Heart right ventricle (tissue), 16 donors: ENCODE measurements at regions not wholly inside any gene's neighbourhood (a gene's known extent, or its start where the extent isn't known, plus 50 kb on each side); places are given as distances from the start of the nearest gene placed in this dataset.
A peak's percentile ranks its signal among the peaks of the same experiment; 100 is the strongest.

Source experiments
- ATAC-seq, 8 donors: fragments of 200-7000 bp; cut with Tn5 transposase; one replicate each; pipeline ENCODE4 v1.9.1; 2020; ENCODE audit warnings: mild to moderate bottlenecking in 8 of 8, moderate library complexity in 8 of 8, moderate number of reproducible peaks in 1 of 8
- DNase-seq, 2 donors: peaks; one replicate each; pipeline ENCODE4 v3.0.0-alpha.2; 2020
- H3K27ac ChIP-seq, 10 donors: fragments of 200-600 bp; sonication (generic) in 2 of 10; one replicate each; pipeline versions ENCODE4 v1.5.0 to v1.8.0; 2020 to 2022; ENCODE audit warnings: mild to moderate bottlenecking in 3 of 10
- H3K27me3 ChIP-seq, 7 donors: fragments of 200-600 bp; one replicate each; pipeline ENCODE4 v1.8.0; 2021 to 2022; ENCODE audit warnings: mild to moderate bottlenecking in 2 of 7
- H3K36me3 ChIP-seq, 9 donors: fragments of 200-600 bp; sonication (generic) in 1 of 9; one replicate each; pipeline versions ENCODE4 v1.5.0 to v1.8.0; 2020 to 2022; ENCODE audit warnings: mild to moderate bottlenecking in 2 of 9
- H3K4me1 ChIP-seq, 9 donors: fragments of 200-600 bp; sonication (generic) in 1 of 9; one replicate each; pipeline versions ENCODE4 v1.5.0 to v1.8.0; 2020 to 2022; ENCODE audit warnings: mild to moderate bottlenecking in 4 of 9
- H3K4me3 ChIP-seq, 10 donors: fragments of 200-600 bp; sonication (generic) in 2 of 10; one replicate each; pipeline versions ENCODE4 v1.5.0 to v1.8.0; 2020 to 2022; ENCODE audit warnings: mild to moderate bottlenecking in 7 of 10, moderate library complexity in 2 of 10
- H3K9me3 ChIP-seq, 11 donors: fragments of 200-600 bp in 10 of 11; sonication (generic) in 2 of 11; one replicate each; pipeline versions ENCODE4 v1.5.0 to v1.8.0; 2013 to 2022; ENCODE audit warnings: mild to moderate bottlenecking in 2 of 11, control low read depth in 1 of 11, moderate library complexity in 1 of 11
- CTCF ChIP-seq, 9 donors: fragments of 200-600 bp; sonication (generic) in 2 of 9; IDR thresholded peaks; one replicate each; pipeline versions ENCODE4 v1.5.0 to v1.8.0; 2021 to 2022; ENCODE audit warnings: antibody characterized with exemption in 9 of 9, mild to moderate bottlenecking in 5 of 9, moderate library complexity in 1 of 9
- WGBS, 2 donors: extraction: QIAGEN DNeasy Blood & Tissue Kit; methylation state at CpG; one replicate each; pipeline ENCODE4 v1.1.7; 2013; ENCODE audit warnings: inconsistent platforms in 1 of 2; 5-methylcytosine and 5-hydroxymethylcytosine counted together
- intact Hi-C, 10 donors: fragments of 100-400 bp; cut with DNase I; formaldehyde crosslinking; loops; one replicate each; pipeline versions ENCODE4 v1.11.1 to v1.14.2; 2022
- donor health status: Arrhythmogenic right ventricular cardiomyopathy.
- donor health status: ischemic (EF 13 %, LVEDD 7.1; RV severe dilation, severe dysfunction).
- donor health status: healthy with polysubstance abuse.
- donor health status: DM: no; HTN: yes; CAD: no.
- donor health status: DM: no; HTN: no; CAD: no.
- donor health status: ischemic (EF 25% LVEDD 6.9; RV normal size, moderate dysfunction).
- donor health status: ischemic (EF 25% LVEDD 5.7; RV mildly dilated, moderate dysfunction).
- donor health status: healthy.
- donor health status: DM: yes; HTN: yes; CAD: no.
- donor health status: Ischemic cardiomyopathy.
- donor health status: ischemic (EF 35%, LVEDD 5.7; RV mildly dilated, moderate dysfunction).
- donor health status: nonischemic (EF 11% LVEDD 7.7; RV severe dilation, severe dysfunction).
- donor health status: DM: yes; HTN: yes; CAD: no.
- donor health status: PGD.
- donor health status: ischemic (EF 29% LVEDD 5.4; RV normal size, mild dysfunction).
- donor health status: nonischemic (EF 23%, LVEDD 6.1; RV moderate dilation, normal function).

- no peaks in the 10 kb centered on the region for H3K36me3 ChIP-seq
- ATAC-seq (no peak), DNase-seq (no peak)
- no peak overlapping the region for H3K27ac ChIP-seq
- peaks cover 0 to 20% (median 3%) of the 10 kb centered on the region in 11 donors for H3K9me3 ChIP-seq
- intact Hi-C loops = no loop called here
- no peaks in the 10 kb centered on the region for H3K27me3 ChIP-seq
- peaks cover 0 to 5% (median 0%) of the 10 kb centered on the region in 9 donors for H3K4me1 ChIP-seq
- H3K4me3 ChIP-seq = no peak overlapping the region
- TF ChIP-seq CTCF (IDR thresholded peaks at IDR 0.05) = no peak
These were observed 185.9 kb downstream of the SMIM20 start for GRCh38 chr4:26099967-26100366.

GRCh38 chr4:26101011-26101410, 187.0 kb downstream of the SMIM20 start:
- DNase-seq = no peak
- intact Hi-C loops = no loop called here

GRCh38 chr4:26104056-26104685, 190.2 kb downstream of the SMIM20 start:
- Histone ChIP-seq H3K27ac (no peak overlapping the region), H3K36me3 (no peaks in the 10 kb centered on the region), H3K4me3 (no peak overlapping the region), H3K4me1 (peaks cover 0 to 28% (median 5%) of the 10 kb centered on the region in 9 donors), H3K9me3 (peaks cover 0 to 9% (median 0%) of the 10 kb centered on the region in 11 donors), H3K27me3 (no peaks in the 10 kb centered on the region)
- TF ChIP-seq CTCF (IDR thresholded peaks at IDR 0.05) = no peak
- 83 to 91% methylated on average over 3 of the region's 3 CpGs for WGBS, 2 donors
- intact Hi-C loops = no loop called here
- DNase-seq = no peak
- no peak for ATAC-seq

More at GRCh38 chr4:26101011-26101410, 187.0 kb downstream of the SMIM20 start:
- Histone ChIP-seq H3K36me3 (no peaks in the 10 kb centered on the region), H3K4me3 (no peak overlapping the region), H3K9me3 (peaks cover 0 to 20% (median 3%) of the 10 kb centered on the region in 11 donors), H3K4me1 (peaks cover 0 to 15% (median 1%) of the 10 kb centered on the region in 9 donors), H3K27me3 (no peaks in the 10 kb centered on the region), H3K27ac (no peak overlapping the region)
- no peak for TF ChIP-seq CTCF (IDR thresholded peaks at IDR 0.05)
- no peak for ATAC-seq
- 92 to 93% methylated on average over 4 of the region's 4 CpGs for WGBS, 2 donors

GRCh38 chr4:26105337-26105736, 191.3 kb downstream of the SMIM20 start:
- TF ChIP-seq CTCF (IDR thresholded peaks at IDR 0.05) = no peak
- peaks cover 0 to 1% (median 0%) of the 10 kb centered on the region in 11 donors for H3K9me3 ChIP-seq
- no peak overlapping the region for H3K4me3 ChIP-seq
- peak overlapping the region in 1 of 10 donors; percentile 52 for H3K27ac ChIP-seq
- no peaks in the 10 kb centered on the region for H3K27me3 ChIP-seq
- intact Hi-C loops = no loop called here
- DNase-seq (no peak), ATAC-seq (peak in 6 of 8 donors; percentile 31 to 81 (median 69))
- WGBS, 2 donors = 56 to 65% methylated on average over 2 of the region's 2 CpGs
- H3K36me3 ChIP-seq = no peaks in the 10 kb centered on the region
- H3K4me1 ChIP-seq = peaks cover 0 to 28% (median 5%) of the 10 kb centered on the region in 9 donors
